Activated CD8-positive, alpha-beta T cell treated with anti-CD3 and anti-CD28 coated beads for 36 hours (primary cell): ENCODE measurements at regions not wholly inside any gene's neighbourhood (a gene's known extent, or its start where the extent isn't known, plus 50 kb on each side); places are given as distances from the start of the nearest gene placed in this dataset.

Experiments used
- ATAC-seq: fragments of 200-7000 bp; cut with Tn5 transposase; one replicate; pipeline ENCODE4 v1.10.0; 2021; ENCODE audit warnings: mild to moderate bottlenecking, moderate library complexity
- CTCF ChIA-PET: fragments of 350-600 bp; sonication (Branson Sonifier 250); formaldehyde crosslinking; loops from one replicate; lab custom pipeline; 2021; ENCODE audit warnings: antibody characterized with exemption; lab: Charles Lee
- POLR2A ChIA-PET: fragments of 350-600 bp; sonication (Branson Sonifier 250); formaldehyde crosslinking; loops from one replicate; lab custom pipeline; 2021; ENCODE audit warnings: antibody characterized with exemption; lab: Charles Lee
- DNase-seq: peaks from one replicate; pipeline ENCODE4 v3.0.0-alpha.2; 2020
- H3K27ac Mint-ChIP-seq: one replicate; pipeline ENCODE4 v1.8.0; 2021; ENCODE audit warnings: mild to moderate bottlenecking, mixed read lengths
- H3K27me3 Mint-ChIP-seq: one replicate; pipeline ENCODE4 v1.8.0; 2021; ENCODE audit warnings: mixed read lengths
- H3K36me3 Mint-ChIP-seq: one replicate; pipeline ENCODE4 v1.8.0; 2021; ENCODE audit warnings: low read depth, mixed read lengths
- H3K4me1 Mint-ChIP-seq: one replicate; pipeline ENCODE4 v1.8.0; 2021; ENCODE audit warnings: low read depth, mixed read lengths
- H3K4me3 Mint-ChIP-seq: one replicate; pipeline ENCODE4 v1.8.0; 2021; ENCODE audit warnings: mild to moderate bottlenecking, moderate library complexity, mixed read lengths
- H3K9me3 Mint-ChIP-seq: one replicate; pipeline ENCODE4 v1.8.0; 2021; ENCODE audit warnings: mixed read lengths
- intact Hi-C: fragments of 100-400 bp; cut with micrococcal nuclease; formaldehyde crosslinking; loops from one replicate; pipeline ENCODE4 v1.10.0; 2022
- TF ChIP-seq, protein P1 (sequence below): fragments of 200-600 bp; IDR thresholded peaks from one replicate; pipeline ENCODE4 v1.8.0; 2022; ENCODE audit warnings: antibody characterized with exemption, mild to moderate bottlenecking

DNA sequence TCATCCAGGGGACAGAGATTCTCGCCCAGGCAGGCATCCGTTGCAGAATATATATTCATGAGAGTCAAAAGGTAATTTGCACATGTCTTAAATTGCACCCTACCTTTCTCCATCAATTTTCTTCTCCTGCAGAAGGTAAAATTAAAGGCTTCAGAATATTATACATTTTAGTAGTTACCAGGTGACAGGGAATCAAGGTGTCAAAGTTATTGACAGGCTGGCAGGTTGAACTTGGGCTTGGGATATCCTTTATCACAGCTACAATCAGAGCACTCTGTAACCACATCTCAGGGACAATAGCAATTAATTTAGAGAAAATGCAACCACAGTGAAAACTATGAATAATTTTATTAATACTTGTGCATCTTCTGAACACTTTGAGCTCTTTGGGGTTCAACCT lies 66.9 kb upstream of the GSC start:
- ATAC-seq (no peak), DNase-seq (no peak)
- Mint-ChIP-seq H3K4me1 (no peaks in the 10 kb centered on the region), H3K27ac (no peak overlapping the region), H3K27me3 (peaks cover 2% of the 10 kb centered on the region), H3K4me3 (no peak overlapping the region), H3K36me3 (no peaks in the 10 kb centered on the region), H3K9me3 (no peaks in the 10 kb centered on the region)
- POLR2A ChIA-PET = no interaction called here
- intact Hi-C loops = no loop called here
- TF ChIP-seq, protein P1, sequence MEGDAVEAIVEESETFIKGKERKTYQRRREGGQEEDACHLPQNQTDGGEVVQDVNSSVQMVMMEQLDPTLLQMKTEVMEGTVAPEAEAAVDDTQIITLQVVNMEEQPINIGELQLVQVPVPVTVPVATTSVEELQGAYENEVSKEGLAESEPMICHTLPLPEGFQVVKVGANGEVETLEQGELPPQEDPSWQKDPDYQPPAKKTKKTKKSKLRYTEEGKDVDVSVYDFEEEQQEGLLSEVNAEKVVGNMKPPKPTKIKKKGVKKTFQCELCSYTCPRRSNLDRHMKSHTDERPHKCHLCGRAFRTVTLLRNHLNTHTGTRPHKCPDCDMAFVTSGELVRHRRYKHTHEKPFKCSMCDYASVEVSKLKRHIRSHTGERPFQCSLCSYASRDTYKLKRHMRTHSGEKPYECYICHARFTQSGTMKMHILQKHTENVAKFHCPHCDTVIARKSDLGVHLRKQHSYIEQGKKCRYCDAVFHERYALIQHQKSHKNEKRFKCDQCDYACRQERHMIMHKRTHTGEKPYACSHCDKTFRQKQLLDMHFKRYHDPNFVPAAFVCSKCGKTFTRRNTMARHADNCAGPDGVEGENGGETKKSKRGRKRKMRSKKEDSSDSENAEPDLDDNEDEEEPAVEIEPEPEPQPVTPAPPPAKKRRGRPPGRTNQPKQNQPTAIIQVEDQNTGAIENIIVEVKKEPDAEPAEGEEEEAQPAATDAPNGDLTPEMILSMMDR = no peak
- CTCF ChIA-PET = no interaction called here

DNA sequence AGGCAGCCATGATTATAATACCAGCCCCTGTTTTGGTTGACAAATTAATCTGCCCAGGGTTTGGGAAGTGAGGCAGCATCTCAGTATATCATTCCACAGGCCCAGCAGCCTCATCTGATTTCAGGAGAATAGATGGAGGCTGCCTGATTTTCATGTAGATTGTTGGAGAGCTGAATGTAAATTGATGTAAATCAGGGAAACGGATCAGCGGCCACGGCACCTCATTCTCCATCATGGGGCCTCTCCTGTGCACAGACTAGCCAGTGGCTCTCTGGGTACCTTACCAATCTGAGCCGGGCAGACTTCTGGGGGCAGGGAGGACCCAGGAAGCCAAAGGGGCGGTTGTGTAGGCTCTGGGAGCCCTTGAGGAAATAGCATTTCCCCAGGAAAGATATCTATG lies 63.7 kb upstream of the GSC start:
- Mint-ChIP-seq H3K9me3 (no peaks in the 10 kb centered on the region), H3K36me3 (no peaks in the 10 kb centered on the region), H3K27me3 (peaks cover 2% of the 10 kb centered on the region), H3K4me1 (no peaks in the 10 kb centered on the region), H3K4me3 (no peak overlapping the region), H3K27ac (no peak overlapping the region)
- DNase-seq (no peak), ATAC-seq (no peak)
- ChIA-PET CTCF (no interaction called here), POLR2A (no interaction called here)
- TF ChIP-seq, protein P1 = no peak
- intact Hi-C loops = no loop called here

DNA sequence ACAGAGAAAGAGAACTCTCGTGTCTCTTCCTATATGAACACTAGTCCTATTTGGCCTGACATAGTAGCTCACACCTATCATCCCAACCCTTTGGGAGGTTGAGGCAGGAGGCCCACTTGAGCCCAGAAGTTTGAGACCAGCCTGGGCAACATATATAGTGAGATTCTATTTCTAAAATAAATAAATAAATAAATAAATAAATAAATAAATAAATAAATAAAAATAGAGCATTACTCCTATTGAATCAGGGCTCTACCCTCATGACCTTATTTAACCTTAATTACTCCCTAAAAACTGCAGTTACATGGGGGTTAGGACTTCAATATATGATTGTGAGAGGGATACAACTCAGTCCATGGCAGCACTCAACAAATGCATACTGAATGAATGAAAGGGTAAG lies 61.2 kb upstream of the GSC start:
- peaks cover 4% of the 10 kb centered on the region for H3K27me3 Mint-ChIP-seq
- DNase-seq = no peak
- POLR2A ChIA-PET = no interaction called here

DNA sequence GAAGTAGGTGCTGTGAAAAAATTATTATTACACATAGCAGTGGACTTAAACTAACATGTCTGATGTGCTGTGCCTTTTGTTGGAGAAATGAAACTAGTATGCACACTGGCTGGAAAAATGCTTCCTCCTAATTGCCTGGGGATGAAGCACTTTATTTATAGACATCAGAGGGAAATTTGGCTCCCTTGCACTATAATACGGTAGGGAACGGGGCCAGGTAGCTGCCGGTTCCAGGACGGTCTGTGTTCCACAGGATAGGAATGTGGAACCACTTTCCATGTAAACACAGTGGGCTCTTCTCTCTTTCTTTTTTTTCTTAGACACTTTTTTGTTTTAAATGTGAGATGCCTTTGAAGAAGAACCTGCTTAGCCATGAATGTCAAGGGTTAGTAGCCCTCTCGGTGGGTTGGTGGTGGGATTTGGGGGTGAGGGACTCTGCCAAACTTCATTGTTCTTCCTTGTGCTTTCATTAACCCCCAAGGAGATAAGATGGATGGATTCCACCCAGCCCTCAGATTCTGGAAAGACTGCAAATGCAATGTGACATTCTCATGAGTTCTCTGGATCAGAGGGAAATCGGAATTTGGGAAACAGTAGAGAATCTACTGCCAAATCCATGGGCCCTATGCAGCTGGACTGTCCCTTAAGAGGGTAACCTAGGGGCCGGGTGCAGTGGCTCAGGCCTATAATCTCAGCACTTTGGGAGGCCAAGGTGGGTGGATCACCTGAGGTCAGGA lies 58.0 kb upstream of the GSC start:
- CTCF ChIA-PET = no interaction called here
- POLR2A ChIA-PET = interaction anchor here (0.6 kb wide), 1 partner anchor 116 kb away, joined by 3 read pairs; no protein-coding TSS in a partner anchor
- Mint-ChIP-seq H3K9me3 (peaks cover 8% of the 10 kb centered on the region), H3K36me3 (no peaks in the 10 kb centered on the region), H3K4me3 (no peak overlapping the region), H3K27ac (no peak overlapping the region), H3K27me3 (peaks cover 11% of the 10 kb centered on the region), H3K4me1 (no peaks in the 10 kb centered on the region)
- TF ChIP-seq, protein P1 = no peak
- intact Hi-C loops = no loop called here
- ATAC-seq (no peak), DNase-seq (no peak)

More for the DNA sequence above, 61.2 kb upstream of the GSC start:
- ATAC-seq = no peak
- Mint-ChIP-seq H3K4me3 (no peak overlapping the region), H3K9me3 (no peaks in the 10 kb centered on the region), H3K27ac (no peak overlapping the region), H3K36me3 (no peaks in the 10 kb centered on the region), H3K4me1 (no peaks in the 10 kb centered on the region)
- CTCF ChIA-PET = no interaction called here
- intact Hi-C loops = no loop called here
- TF ChIP-seq, protein P1 = no peak

DNA sequence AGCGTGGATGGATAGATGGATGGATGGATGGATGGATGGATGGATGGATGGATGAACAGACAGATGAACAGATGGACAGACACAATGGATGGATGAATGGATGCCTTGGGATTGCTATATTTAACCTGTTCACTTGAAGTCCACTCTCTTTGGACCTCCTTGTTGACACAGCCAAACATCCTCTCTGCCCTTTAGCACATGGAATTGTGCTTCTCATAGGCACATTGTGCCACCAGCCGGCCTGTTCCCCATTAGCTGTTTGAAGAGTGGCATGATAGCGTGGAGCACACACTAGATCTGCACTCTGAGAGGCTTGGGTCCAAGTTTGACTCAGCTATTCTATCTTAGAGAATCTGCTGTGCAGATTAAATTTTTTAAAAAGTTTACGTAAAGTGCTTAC lies 56.9 kb upstream of the GSC start:
- DNase-seq = no peak
- CTCF ChIA-PET = no interaction called here
- H3K4me1 Mint-ChIP-seq = no peaks in the 10 kb centered on the region
- H3K36me3 Mint-ChIP-seq = no peaks in the 10 kb centered on the region
- intact Hi-C loops = no loop called here
- peaks cover 8% of the 10 kb centered on the region for H3K9me3 Mint-ChIP-seq
- no peak overlapping the region for H3K27ac Mint-ChIP-seq
- no peak overlapping the region for H3K4me3 Mint-ChIP-seq
- POLR2A ChIA-PET = no interaction called here
- TF ChIP-seq, protein P1 = no peak
- ATAC-seq = no peak
- peaks cover 12% of the 10 kb centered on the region for H3K27me3 Mint-ChIP-seq
